Endodermal cell (in vitro differentiated cells): ENCODE measurements at regions not wholly inside any gene's neighbourhood (a gene's known extent, or its start where the extent isn't known, plus 50 kb on each side); places are given as distances from the start of the nearest gene placed in this dataset.

ENCODE experiments used
- DNase-seq: peaks from one replicate; pipeline ENCODE4 v3.0.0-alpha.2; 2017
- H3K27ac ChIP-seq: 2 replicates; pipeline ENCODE4 v1.5.1; 2013; ENCODE audit warnings: mild to moderate bottlenecking, low read depth, low read length, moderate library complexity
- H3K27me3 ChIP-seq: 2 replicates; pipeline ENCODE4 v1.6.1; 2013; ENCODE audit warnings: mild to moderate bottlenecking, low read length, moderate library complexity; ENCODE audit not compliant: insufficient read depth, control insufficient read depth, poor library complexity, severe bottlenecking
- H3K36me3 ChIP-seq: 2 replicates; pipeline ENCODE4 v1.7.0; 2013; ENCODE audit warnings: mild to moderate bottlenecking, low read length, moderate library complexity; ENCODE audit not compliant: control insufficient read depth, insufficient read depth
- H3K4me1 ChIP-seq: one replicate; pipeline ENCODE4 v1.7.0; 2013; ENCODE audit warnings: low read length; ENCODE audit not compliant: control insufficient read depth, insufficient read depth
- H3K4me3 ChIP-seq: 2 replicates; pipeline ENCODE4 v1.5.1; 2013; ENCODE audit warnings: mild to moderate bottlenecking, low read length, moderate library complexity
- H3K9ac ChIP-seq: 2 replicates; pipeline ENCODE4 v1.6.1; 2013; ENCODE audit warnings: mild to moderate bottlenecking, low read length, moderate library complexity; ENCODE audit not compliant: poor library complexity, severe bottlenecking; ENCODE audit errors: extremely low read depth
- H3K9me3 ChIP-seq: 2 replicates; pipeline ENCODE4 v1.6.1; 2013; ENCODE audit warnings: mild to moderate bottlenecking, low read length, moderate library complexity; ENCODE audit not compliant: control insufficient read depth
- H3K27ac Mint-ChIP-seq: 2 replicates; pipeline ENCODE4 v1.8.0; 2020; ENCODE audit warnings: mixed read lengths
- H3K27me3 Mint-ChIP-seq: 2 replicates; pipeline ENCODE4 v1.8.0; 2021; ENCODE audit warnings: mild to moderate bottlenecking, mixed read lengths; ENCODE audit not compliant: insufficient read depth
- H3K36me3 Mint-ChIP-seq: 2 replicates; pipeline ENCODE4 v1.8.0; 2020; ENCODE audit warnings: low read depth, mixed read lengths
- H3K4me1 Mint-ChIP-seq: 2 replicates; pipeline ENCODE4 v1.8.0; 2020; ENCODE audit warnings: mixed read lengths
- H3K4me3 Mint-ChIP-seq: 2 replicates; pipeline ENCODE4 v1.8.0; 2020; ENCODE audit warnings: mild to moderate bottlenecking, moderate library complexity, mixed read lengths
- H3K9me3 Mint-ChIP-seq: 2 replicates; pipeline ENCODE4 v1.8.0; 2020; ENCODE audit warnings: mild to moderate bottlenecking, mixed read lengths
- CTCF ChIP-seq: fragments of 200-600 bp; sonication (generic); conservative IDR thresholded peaks from 2 replicates; pipeline ENCODE4 v1.5.0; 2021; ENCODE audit warnings: antibody characterized with exemption, mild to moderate bottlenecking
- WGBS, 2 experiments: methylation state at CpG; one replicate each; pipeline versions ENCODE4 v1.1.5 to v1.1.7; 2013; ENCODE audit warnings: missing lambda C conversion rate in 2 of 2, mixed read lengths in 1 of 2; ENCODE audit not compliant: insufficient coverage in 1 of 2, insufficient read length in 1 of 2; 5-methylcytosine and 5-hydroxymethylcytosine counted together

- H3K27me3 ChIP-seq: no peaks in the 10 kb centered on the region
- peaks cover 14% of the 10 kb centered on the region for H3K9me3 ChIP-seq
- no peaks in the 10 kb centered on the region for H3K36me3 ChIP-seq
- peaks cover 2% of the 10 kb centered on the region for H3K27me3 Mint-ChIP-seq
- no peaks in the 10 kb centered on the region for H3K36me3 Mint-ChIP-seq
- H3K4me3 ChIP-seq: no peak overlapping the region
- peaks cover 2% of the 10 kb centered on the region for H3K4me1 Mint-ChIP-seq
- WGBS, 2 experiments: 93 to 100% methylated on average over 3 of the region's 3 CpGs
- H3K9me3 Mint-ChIP-seq: peaks cover 22% of the 10 kb centered on the region
- no peak overlapping the region for H3K27ac Mint-ChIP-seq
- no peaks in the 10 kb centered on the region for H3K4me1 ChIP-seq
- no peak overlapping the region for H3K27ac ChIP-seq
- no peak for DNase-seq
- no peak for TF ChIP-seq CTCF
- no peak overlapping the region for H3K4me3 Mint-ChIP-seq
- no peak overlapping the region for H3K9ac ChIP-seq
These were observed 446.4 kb downstream of the COG6 start for GRCh38 chr13:40101708-40102359.

DNA sequence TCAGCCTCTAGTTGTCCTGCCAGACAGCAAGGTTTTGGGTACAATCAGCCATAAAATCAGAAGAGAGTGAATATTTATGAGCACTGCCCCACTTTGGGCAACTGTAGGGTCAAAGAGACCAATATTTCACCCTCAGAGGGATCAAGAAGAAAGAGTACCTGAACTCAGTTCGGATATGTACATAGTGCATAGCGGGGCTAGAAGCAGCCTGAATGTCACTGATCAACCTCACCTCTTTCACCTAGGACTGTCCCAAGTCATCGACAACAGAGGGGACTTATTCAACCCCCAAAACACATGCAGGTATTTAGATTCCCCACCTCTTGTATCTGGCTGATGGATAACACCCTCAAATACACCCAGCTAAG lies 446.9 kb downstream of the COG6 start:
- no peak overlapping the region for H3K27ac ChIP-seq

GRCh38 chr13:40102854-40103253 lies 447.4 kb downstream of the COG6 start:
- 90 to 93% methylated on average over 4 to 9 of the region's 9 CpGs for WGBS, 2 experiments
- Histone ChIP-seq H3K4me3 (no peak overlapping the region), H3K27ac (no peak overlapping the region), H3K9me3 (peaks cover 14% of the 10 kb centered on the region), H3K27me3 (no peaks in the 10 kb centered on the region), H3K9ac (no peak overlapping the region), H3K4me1 (no peaks in the 10 kb centered on the region), H3K36me3 (no peaks in the 10 kb centered on the region)
- Mint-ChIP-seq H3K9me3 (peaks cover 20% of the 10 kb centered on the region), H3K27me3 (peaks cover 2% of the 10 kb centered on the region), H3K36me3 (no peaks in the 10 kb centered on the region), H3K4me3 (no peak overlapping the region), H3K27ac (no peak overlapping the region), H3K4me1 (peaks cover 2% of the 10 kb centered on the region)
- no peak for TF ChIP-seq CTCF
- no peak for DNase-seq

More for the DNA sequence above, 446.9 kb downstream of the COG6 start:
- 89 to 98% methylated on average over 2 to 3 of the region's 3 CpGs for WGBS, 2 experiments
- peaks cover 14% of the 10 kb centered on the region for H3K9me3 ChIP-seq
- no peak overlapping the region for H3K4me3 ChIP-seq
- DNase-seq: no peak
- H3K36me3 ChIP-seq: no peaks in the 10 kb centered on the region
- H3K4me3 Mint-ChIP-seq: no peak overlapping the region
- peaks cover 22% of the 10 kb centered on the region for H3K9me3 Mint-ChIP-seq
- H3K36me3 Mint-ChIP-seq: no peaks in the 10 kb centered on the region
- no peak overlapping the region for H3K27ac Mint-ChIP-seq
- H3K27me3 Mint-ChIP-seq: peaks cover 2% of the 10 kb centered on the region
- H3K4me1 Mint-ChIP-seq: peaks cover 2% of the 10 kb centered on the region
- no peak overlapping the region for H3K9ac ChIP-seq
- no peaks in the 10 kb centered on the region for H3K4me1 ChIP-seq
- no peak for TF ChIP-seq CTCF
- H3K27me3 ChIP-seq: no peaks in the 10 kb centered on the region
